Mucosa of descending colon (tissue), 3 donors: ENCODE measurements at regions not wholly inside any gene's neighbourhood (a gene's known extent, or its start where the extent isn't known, plus 50 kb on each side); places are given as distances from the start of the nearest gene placed in this dataset.

Experiments
- ATAC-seq: fragments of 200-7000 bp; cut with Tn5 transposase; one replicate; pipeline ENCODE4 v1.9.1; 2020; ENCODE audit warnings: mild to moderate bottlenecking, moderate library complexity
- DNase-seq, 3 donors: peaks; one replicate each; pipeline ENCODE4 v3.0.0-alpha.2; 2020
- H3K36me3 ChIP-seq: fragments of 200-600 bp; one replicate; pipeline ENCODE4 v1.8.0; 2021; ENCODE audit warnings: low read depth, mild to moderate bottlenecking
- H3K4me1 ChIP-seq: fragments of 200-600 bp; one replicate; pipeline ENCODE4 v1.8.0; 2021; ENCODE audit warnings: low read depth, mild to moderate bottlenecking
- H3K4me3 ChIP-seq: fragments of 200-600 bp; one replicate; pipeline ENCODE4 v1.8.0; 2021; ENCODE audit warnings: mild to moderate bottlenecking
- H3K9me3 ChIP-seq: fragments of 200-600 bp; one replicate; pipeline ENCODE4 v1.8.0; 2021; ENCODE audit warnings: mild to moderate bottlenecking
- CTCF ChIP-seq: fragments of 200-600 bp; IDR thresholded peaks from one replicate; pipeline ENCODE4 v1.8.0; 2022; ENCODE audit warnings: antibody characterized with exemption, mild to moderate bottlenecking
- intact Hi-C, 2 donors: fragments of 100-400 bp; cut with DNase I in 1 of 2; cut with micrococcal nuclease in 1 of 2; formaldehyde crosslinking; loops; one replicate each; pipeline versions ENCODE4 v1.11.0 to v1.11.1; 2022; cut with DNase I, micrococcal nuclease
- donor health status: DM: no; HTN: no; CAD: no; lungs with moderate emphysema.
- donor health status: DM: no; HTN: no; CAD: no.
- donor health status: DM: no; HTN: yes; CAD: no.

GRCh38 chr6:20348041-20348440, 53.6 kb upstream of the E2F3 start:
- no peak for TF ChIP-seq CTCF
- ATAC-seq = no peak
- Histone ChIP-seq H3K9me3 (no peaks in the 10 kb centered on the region), H3K4me1 (no peaks in the 10 kb centered on the region), H3K36me3 (no peaks in the 10 kb centered on the region), H3K4me3 (no peak overlapping the region)
- intact Hi-C loops = no loop called here
- DNase-seq = no peak

GRCh38 chr6:20349225-20349624, 52.5 kb upstream of the E2F3 start:
- Histone ChIP-seq H3K4me1 (no peaks in the 10 kb centered on the region), H3K4me3 (no peak overlapping the region), H3K9me3 (no peaks in the 10 kb centered on the region), H3K36me3 (no peaks in the 10 kb centered on the region)
- DNase-seq (no peak), ATAC-seq (peak; percentile 25)
- intact Hi-C loops = no loop called here
- no peak for TF ChIP-seq CTCF

- H3K9me3 ChIP-seq = no peaks in the 10 kb centered on the region
- ATAC-seq (no peak), DNase-seq (no peak)
- intact Hi-C loops = no loop called here
- H3K4me1 ChIP-seq = no peaks in the 10 kb centered on the region
- no peak overlapping the region for H3K4me3 ChIP-seq
- TF ChIP-seq CTCF = no peak
- no peaks in the 10 kb centered on the region for H3K36me3 ChIP-seq
Observed at GRCh38 chr6:20350215-20350614, 51.5 kb upstream of the E2F3 start.

- no peak for ATAC-seq
- intact Hi-C loops = no loop called here
- no peaks in the 10 kb centered on the region for H3K36me3 ChIP-seq
- no peaks in the 10 kb centered on the region for H3K9me3 ChIP-seq
- H3K4me1 ChIP-seq = no peaks in the 10 kb centered on the region
- no peak for DNase-seq
- no peak for TF ChIP-seq CTCF
- no peak overlapping the region for H3K4me3 ChIP-seq
Observed at GRCh38 chr6:20351534-20351933, 50.1 kb upstream of the E2F3 start.
